ENCODE measurements at regions not wholly inside any gene's neighbourhood (a gene's known extent, or its start where the extent isn't known, plus 50 kb on each side); places are given as distances from the start of the nearest gene placed in this dataset.

DNA sequence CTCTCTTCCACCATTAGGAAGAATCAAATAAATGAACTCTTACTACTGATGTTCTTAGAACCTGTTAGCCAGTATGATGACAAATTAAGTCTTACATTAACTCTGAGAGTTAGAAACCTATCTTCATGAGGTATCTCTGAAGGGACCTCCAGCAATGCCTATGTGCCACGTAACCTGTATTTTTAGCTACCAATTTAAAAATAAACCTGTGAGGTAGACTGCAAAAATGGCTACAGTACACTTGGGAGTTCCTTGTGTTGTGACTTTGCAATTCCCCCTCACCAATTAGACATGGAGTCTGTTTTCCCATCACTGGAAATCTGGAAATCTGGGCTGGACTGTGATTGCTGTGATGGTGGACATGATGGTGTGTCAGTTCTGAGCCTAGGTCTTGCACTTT lies 143.7 kb upstream of the MPHOSPH6 start:
- H3K27ac ChIP-seq, result no peak overlapping the region
- TF ChIP-seq CTCF (IDR thresholded peaks at IDR 0.05), result no peak
- no peaks in the 10 kb centered on the region for H3K9me3 ChIP-seq
- no peaks in the 10 kb centered on the region for H3K27me3 ChIP-seq
- H3K36me3 ChIP-seq, result no peaks in the 10 kb centered on the region
- H3K4me1 ChIP-seq, result peaks cover 4% of the 10 kb centered on the region
- ATAC-seq (no peak), DNase-seq (no peak)
- H3K4me3 ChIP-seq, result no peak overlapping the region
- intact Hi-C loops (cut with DNase I), result no loop called here

DNA sequence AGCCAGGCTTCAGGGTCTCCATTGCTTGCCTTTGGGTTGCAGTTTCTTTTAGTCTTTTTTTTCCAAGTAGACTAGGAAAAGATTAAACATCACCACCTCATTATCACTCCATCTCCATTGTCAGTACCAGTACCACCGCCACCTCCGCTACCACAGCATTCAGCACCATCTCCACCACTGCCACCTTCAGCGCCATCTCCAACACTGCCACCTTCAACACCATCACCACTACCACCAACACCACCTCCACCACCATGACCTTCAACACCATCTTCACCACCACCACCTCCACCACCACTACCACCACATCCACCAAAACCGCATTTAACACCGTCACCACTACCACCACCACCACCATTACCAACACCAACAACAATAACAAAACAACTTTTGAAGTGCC lies 141.5 kb upstream of the MPHOSPH6 start:
- no peak for ATAC-seq
- TF ChIP-seq CTCF (IDR thresholded peaks at IDR 0.05), result no peak
- H3K4me3 ChIP-seq, result no peak overlapping the region
- no peak overlapping the region for H3K27ac ChIP-seq
- no peaks in the 10 kb centered on the region for H3K9me3 ChIP-seq
- no peaks in the 10 kb centered on the region for H3K27me3 ChIP-seq
- no peak for DNase-seq
- H3K4me1 ChIP-seq, result no peaks in the 10 kb centered on the region
- no peaks in the 10 kb centered on the region for H3K36me3 ChIP-seq
- intact Hi-C loops (cut with DNase I), result no loop called here

- Histone ChIP-seq H3K4me3 (no peak overlapping the region), H3K27me3 (no peaks in the 10 kb centered on the region), H3K36me3 (no peaks in the 10 kb centered on the region), H3K9me3 (no peaks in the 10 kb centered on the region), H3K4me1 (no peaks in the 10 kb centered on the region), H3K27ac (no peak overlapping the region)
- ATAC-seq, result peak; percentile 41
- no peak for TF ChIP-seq CTCF (IDR thresholded peaks at IDR 0.05)
- no peak for DNase-seq
- intact Hi-C loops (cut with DNase I), result no loop called here
Observed at GRCh38 chr16:82302042-82302727, 132.2 kb upstream of the MPHOSPH6 start.

GRCh38 chr16:82301146-82301755 lies 131.2 kb upstream of the MPHOSPH6 start:
- intact Hi-C loops (cut with DNase I), result no loop called here
- Histone ChIP-seq H3K27ac (no peak overlapping the region), H3K36me3 (no peaks in the 10 kb centered on the region), H3K27me3 (no peaks in the 10 kb centered on the region), H3K4me1 (no peaks in the 10 kb centered on the region), H3K9me3 (no peaks in the 10 kb centered on the region), H3K4me3 (no peak overlapping the region)
- TF ChIP-seq CTCF (IDR thresholded peaks at IDR 0.05), result no peak
- DNase-seq (no peak), ATAC-seq (peak; percentile 16)

DNA sequence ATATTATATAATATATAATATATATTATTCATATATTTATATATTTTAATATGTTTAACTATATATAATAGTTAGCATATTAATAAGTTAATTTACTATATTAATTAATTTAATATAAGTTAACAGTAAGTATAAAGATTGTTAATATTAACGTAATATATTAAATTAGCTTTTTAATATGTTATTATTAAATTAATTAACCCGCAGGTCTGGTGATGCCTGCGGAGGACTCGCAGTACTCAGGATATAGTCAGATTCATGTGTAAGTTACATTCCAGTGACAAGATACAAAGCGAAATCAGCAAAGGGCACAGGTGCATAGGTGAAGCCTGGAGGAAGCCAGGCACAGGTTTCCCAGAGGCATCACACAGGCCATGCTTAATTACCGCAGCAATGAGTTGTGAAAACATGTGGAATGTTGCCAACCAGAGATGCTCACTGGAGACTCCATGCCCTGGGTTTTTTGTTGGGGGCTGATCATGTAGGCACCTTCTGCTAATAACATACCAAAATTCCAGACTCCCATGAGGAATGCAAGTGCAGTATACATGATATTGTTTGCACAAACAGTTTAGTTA lies 130.4 kb upstream of the MPHOSPH6 start:
- no peak overlapping the region for H3K27ac ChIP-seq
- no peak for ATAC-seq

More for the DNA sequence above, 130.4 kb upstream of the MPHOSPH6 start:
- TF ChIP-seq CTCF (IDR thresholded peaks at IDR 0.05), result no peak
- no peak for DNase-seq
- H3K4me3 ChIP-seq, result no peak overlapping the region
- no peaks in the 10 kb centered on the region for H3K36me3 ChIP-seq
- intact Hi-C loops (cut with DNase I), result no loop called here
- H3K27me3 ChIP-seq, result no peaks in the 10 kb centered on the region
- no peaks in the 10 kb centered on the region for H3K9me3 ChIP-seq
- H3K4me1 ChIP-seq, result no peaks in the 10 kb centered on the region
